ENCODE measurements at regions not wholly inside any gene's neighbourhood (a gene's known extent, or its start where the extent isn't known, plus 50 kb on each side); places are given as distances from the start of the nearest gene placed in this dataset.

DNA sequence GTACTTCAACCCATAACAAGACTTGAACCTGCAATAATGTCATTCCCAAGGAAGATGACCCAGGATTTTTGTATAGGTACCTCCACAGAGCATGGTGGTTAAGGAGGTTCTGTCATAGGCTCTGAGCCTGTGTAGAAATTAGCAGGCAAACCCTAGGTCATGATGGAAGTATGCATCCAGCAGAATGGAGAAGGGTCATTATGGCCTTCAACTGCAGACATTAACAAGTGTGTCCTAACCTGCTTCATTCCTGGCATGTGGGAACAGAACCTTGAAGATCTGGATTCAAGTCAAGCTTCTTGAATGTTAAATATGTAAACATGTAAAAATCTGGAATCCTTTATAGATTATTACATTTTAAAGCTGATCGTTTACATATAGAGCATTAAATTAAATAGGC lies 116.2 kb upstream of the SLC38A4 start:
- no peak for TF ChIP-seq POLR2A (IDR thresholded peaks at IDR 0.05)
- TF ChIP-seq, protein P1, sequence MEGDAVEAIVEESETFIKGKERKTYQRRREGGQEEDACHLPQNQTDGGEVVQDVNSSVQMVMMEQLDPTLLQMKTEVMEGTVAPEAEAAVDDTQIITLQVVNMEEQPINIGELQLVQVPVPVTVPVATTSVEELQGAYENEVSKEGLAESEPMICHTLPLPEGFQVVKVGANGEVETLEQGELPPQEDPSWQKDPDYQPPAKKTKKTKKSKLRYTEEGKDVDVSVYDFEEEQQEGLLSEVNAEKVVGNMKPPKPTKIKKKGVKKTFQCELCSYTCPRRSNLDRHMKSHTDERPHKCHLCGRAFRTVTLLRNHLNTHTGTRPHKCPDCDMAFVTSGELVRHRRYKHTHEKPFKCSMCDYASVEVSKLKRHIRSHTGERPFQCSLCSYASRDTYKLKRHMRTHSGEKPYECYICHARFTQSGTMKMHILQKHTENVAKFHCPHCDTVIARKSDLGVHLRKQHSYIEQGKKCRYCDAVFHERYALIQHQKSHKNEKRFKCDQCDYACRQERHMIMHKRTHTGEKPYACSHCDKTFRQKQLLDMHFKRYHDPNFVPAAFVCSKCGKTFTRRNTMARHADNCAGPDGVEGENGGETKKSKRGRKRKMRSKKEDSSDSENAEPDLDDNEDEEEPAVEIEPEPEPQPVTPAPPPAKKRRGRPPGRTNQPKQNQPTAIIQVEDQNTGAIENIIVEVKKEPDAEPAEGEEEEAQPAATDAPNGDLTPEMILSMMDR (IDR thresholded peaks at IDR 0.05), result no peak
- 40 to 41% methylated on average over 1 of the region's 1 CpG for WGBS, 2 donors

DNA sequence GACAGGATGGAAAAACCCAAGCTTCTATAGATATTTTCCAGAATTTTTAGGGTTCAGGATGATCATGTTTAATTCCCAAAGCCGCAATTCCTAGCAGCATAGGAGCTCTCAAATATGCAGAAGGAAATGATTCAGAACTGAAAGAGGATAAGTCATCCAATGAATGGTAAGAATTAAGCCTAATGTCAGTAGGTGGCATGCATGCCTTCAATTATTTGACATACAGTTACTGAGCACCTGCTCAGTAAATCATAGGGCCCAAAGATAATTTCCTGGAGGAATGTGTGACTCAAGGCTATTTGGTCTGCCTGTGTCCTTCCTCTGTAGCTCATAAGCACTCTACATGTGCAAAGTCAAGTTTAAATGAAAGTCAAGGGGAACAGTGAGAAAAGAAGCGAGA lies 116.8 kb upstream of the SLC38A4 start:
- no peak for DNase-seq (ENCODE audit: low spot score in 2 of 2)
- no peak overlapping the region for H3K4me3 ChIP-seq (ENCODE audit: low read depth, poor library complexity, severe bottlenecking)
- intact Hi-C loops (cut with DNase I; ENCODE audit: low total_unique reads), result no loop called here
- 92 to 94% methylated on average over 2 of the region's 2 CpGs for WGBS, 2 donors
- TF ChIP-seq, protein P1 (IDR thresholded peaks at IDR 0.05), result no peak
- TF ChIP-seq POLR2A (IDR thresholded peaks at IDR 0.05), result no peak

More for the DNA sequence above, 116.2 kb upstream of the SLC38A4 start:
- DNase-seq (ENCODE audit: low spot score in 2 of 2), result no peak
- intact Hi-C loops (cut with DNase I; ENCODE audit: low total_unique reads), result no loop called here
- H3K4me3 ChIP-seq (ENCODE audit: low read depth, poor library complexity, severe bottlenecking), result no peak overlapping the region

DNA sequence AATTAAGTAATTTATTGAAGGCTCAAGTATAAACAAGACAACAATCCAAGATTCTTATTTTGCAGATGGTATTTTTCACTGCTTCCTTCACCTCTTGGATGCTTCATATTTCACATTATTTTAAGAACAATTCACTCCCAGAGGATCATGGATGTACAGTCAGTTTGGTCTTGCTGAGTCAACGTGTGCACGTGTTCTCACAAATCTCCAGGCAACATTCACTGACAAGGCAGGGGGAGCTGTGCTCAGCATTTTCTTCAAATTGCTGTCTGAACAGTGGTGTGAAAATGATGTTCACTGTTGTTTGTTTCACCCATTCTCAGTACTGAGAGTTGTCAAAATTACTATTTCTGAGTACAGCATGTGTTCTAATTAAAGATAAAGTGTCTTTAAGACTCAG lies 118.3 kb upstream of the SLC38A4 start:
- no peak for DNase-seq (ENCODE audit: low spot score in 2 of 2)
- no peak overlapping the region for H3K4me3 ChIP-seq (ENCODE audit: low read depth, poor library complexity, severe bottlenecking)
- 10 to 13% methylated on average over 2 of the region's 2 CpGs for WGBS, 2 donors
- no peak for TF ChIP-seq POLR2A (IDR thresholded peaks at IDR 0.05)
- TF ChIP-seq, protein P1 (IDR thresholded peaks at IDR 0.05), result no peak
- intact Hi-C loops (cut with DNase I; ENCODE audit: low total_unique reads), result no loop called here

DNA sequence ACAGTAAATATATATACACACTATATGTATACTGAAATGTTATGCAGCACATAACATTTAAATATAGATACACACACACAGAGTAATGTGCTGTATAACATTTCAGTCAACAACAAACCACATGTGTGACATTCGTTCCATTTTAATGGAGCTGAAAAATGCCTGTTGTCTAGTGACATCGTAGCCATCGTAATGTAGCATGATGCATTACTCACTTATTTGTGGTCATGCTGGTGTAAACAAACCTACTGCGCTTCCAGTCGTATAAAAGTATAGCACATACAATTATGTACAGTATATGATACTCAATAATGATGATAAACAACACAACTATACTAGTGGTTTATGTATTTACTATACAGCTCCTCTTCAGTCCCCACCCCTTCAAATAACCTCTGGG lies 119.0 kb upstream of the SLC38A4 start:
- WGBS, 2 donors, result 87 to 90% methylated on average over 5 of the region's 5 CpGs
- no peak for TF ChIP-seq POLR2A (IDR thresholded peaks at IDR 0.05)
- TF ChIP-seq, protein P1 (IDR thresholded peaks at IDR 0.05), result no peak
- DNase-seq (ENCODE audit: low spot score in 2 of 2), result no peak
- no peak overlapping the region for H3K4me3 ChIP-seq (ENCODE audit: low read depth, poor library complexity, severe bottlenecking)
- intact Hi-C loops (cut with DNase I; ENCODE audit: low total_unique reads), result no loop called here

DNA sequence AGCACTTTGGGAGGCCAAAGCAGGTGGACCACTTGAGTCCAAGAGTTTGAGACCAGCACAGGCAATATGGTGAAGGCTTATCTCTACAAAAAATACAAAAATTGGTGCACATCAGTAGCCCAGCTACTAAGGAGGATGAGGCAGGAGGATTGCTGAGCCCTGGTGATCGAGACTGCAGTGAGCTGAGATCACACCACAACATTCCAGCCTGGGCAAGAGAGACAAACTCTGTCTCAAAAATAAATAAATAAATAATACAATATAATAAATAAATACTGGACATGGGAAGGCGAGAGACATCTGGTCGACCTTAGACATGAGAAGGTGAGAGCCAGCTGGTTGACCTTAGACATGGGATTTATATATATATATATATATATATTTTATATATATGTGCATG lies 119.8 kb upstream of the SLC38A4 start:
- TF ChIP-seq POLR2A (IDR thresholded peaks at IDR 0.05), result no peak
- TF ChIP-seq, protein P1 (IDR thresholded peaks at IDR 0.05), result no peak
- intact Hi-C loops (cut with DNase I; ENCODE audit: low total_unique reads), result no loop called here
- 92 to 97% methylated on average over 3 of the region's 3 CpGs for WGBS, 2 donors
- no peak overlapping the region for H3K4me3 ChIP-seq (ENCODE audit: low read depth, poor library complexity, severe bottlenecking)
- DNase-seq (ENCODE audit: low spot score in 2 of 2), result no peak

DNA sequence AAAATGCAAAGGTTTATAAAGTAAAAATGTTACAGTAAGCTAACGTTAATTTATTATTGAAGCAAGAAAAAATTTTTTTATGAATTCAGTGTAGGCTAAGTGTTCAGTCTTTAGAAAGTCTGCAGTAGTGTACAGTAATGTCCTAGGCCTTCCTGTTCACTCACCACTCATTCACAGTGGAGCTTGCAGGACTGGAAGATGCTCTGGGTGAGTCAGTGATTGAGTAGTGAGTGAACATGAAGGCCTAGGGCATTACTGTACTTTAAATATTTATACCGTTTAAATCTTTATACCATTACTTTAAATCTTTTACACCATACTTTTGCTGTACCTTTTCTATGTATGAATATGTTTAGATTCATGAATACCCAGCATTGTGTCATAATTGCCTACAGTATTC lies 120.3 kb upstream of the SLC38A4 start:
- TF ChIP-seq POLR2A (IDR thresholded peaks at IDR 0.05), result no peak
- TF ChIP-seq, protein P1 (IDR thresholded peaks at IDR 0.05), result no peak
- no peak for DNase-seq (ENCODE audit: low spot score in 2 of 2)
- 79 to 86% methylated on average over 2 of the region's 2 CpGs for WGBS, 2 donors
- intact Hi-C loops (cut with DNase I; ENCODE audit: low total_unique reads), result no loop called here
- no peak overlapping the region for H3K4me3 ChIP-seq (ENCODE audit: low read depth, poor library complexity, severe bottlenecking)
